ENCODE measurements at regions not wholly inside any gene's neighbourhood (a gene's known extent, or its start where the extent isn't known, plus 50 kb on each side); places are given as distances from the start of the nearest gene placed in this dataset.

DNA sequence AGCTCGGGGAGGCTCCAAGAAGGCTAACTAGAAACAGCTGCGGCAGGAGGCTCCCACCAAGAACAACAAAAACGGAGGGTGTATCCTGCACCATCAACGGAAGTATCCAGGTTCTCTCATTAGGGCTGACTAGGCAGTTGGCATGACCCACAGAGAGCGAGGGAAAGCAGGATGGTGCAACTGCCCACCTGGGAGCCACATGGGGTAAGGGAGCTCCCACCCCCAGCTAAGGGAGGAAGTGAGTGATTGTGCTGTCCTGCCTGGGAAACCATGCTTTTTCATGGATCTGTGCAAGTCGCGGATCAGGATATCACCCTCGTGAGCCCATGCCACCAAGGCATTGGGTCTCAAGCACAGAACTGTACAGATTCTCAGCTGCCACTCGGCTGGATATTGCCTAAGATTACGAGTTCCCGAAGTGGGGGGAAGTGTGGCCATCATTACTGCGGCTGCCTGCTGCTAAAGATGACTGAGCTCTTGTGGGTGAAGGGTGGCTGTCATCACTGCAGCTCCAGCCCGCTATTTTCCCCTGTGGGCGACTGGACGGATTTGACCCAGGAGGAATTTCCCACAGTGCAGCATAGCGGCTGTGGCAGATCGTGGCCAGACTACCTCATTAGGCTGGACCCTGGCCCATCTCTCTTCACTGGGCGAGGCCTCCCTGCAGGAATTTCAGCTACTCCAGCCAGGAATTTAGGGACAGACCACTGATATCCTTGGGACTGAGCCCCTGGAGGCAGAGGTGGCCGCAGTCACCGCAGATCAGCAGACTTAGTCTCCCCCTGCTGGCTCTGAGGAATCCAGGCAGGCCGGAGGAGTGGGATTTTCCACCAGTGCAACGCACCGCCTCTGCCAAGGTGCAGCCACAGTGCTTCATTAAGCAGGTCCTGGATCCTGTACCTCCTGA, 515.7 kb downstream of the FRK start (continued):
- TF ChIP-seq, protein P1, sequence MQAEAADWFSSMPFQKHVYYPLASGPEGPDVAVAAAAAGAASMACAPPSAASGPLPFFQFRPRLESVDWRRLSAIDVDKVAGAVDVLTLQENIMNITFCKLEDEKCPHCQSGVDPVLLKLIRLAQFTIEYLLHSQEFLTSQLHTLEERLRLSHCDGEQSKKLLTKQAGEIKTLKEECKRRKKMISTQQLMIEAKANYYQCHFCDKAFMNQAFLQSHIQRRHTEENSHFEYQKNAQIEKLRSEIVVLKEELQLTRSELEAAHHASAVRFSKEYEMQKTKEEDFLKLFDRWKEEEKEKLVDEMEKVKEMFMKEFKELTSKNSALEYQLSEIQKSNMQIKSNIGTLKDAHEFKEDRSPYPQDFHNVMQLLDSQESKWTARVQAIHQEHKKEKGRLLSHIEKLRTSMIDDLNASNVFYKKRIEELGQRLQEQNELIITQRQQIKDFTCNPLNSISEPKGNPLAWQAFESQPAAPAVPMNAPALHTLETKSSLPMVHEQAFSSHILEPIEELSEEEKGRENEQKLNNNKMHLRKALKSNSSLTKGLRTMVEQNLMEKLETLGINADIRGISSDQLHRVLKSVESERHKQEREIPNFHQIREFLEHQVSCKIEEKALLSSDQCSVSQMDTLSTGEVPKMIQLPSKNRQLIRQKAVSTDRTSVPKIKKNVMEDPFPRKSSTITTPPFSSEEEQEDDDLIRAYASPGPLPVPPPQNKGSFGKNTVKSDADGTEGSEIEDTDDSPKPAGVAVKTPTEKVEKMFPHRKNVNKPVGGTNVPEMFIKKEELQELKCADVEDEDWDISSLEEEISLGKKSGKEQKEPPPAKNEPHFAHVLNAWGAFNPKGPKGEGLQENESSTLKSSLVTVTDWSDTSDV (CRISPR knock-in tag; IDR thresholded peaks at IDR 0.05), result no peak
- TF ChIP-seq, protein P2, sequence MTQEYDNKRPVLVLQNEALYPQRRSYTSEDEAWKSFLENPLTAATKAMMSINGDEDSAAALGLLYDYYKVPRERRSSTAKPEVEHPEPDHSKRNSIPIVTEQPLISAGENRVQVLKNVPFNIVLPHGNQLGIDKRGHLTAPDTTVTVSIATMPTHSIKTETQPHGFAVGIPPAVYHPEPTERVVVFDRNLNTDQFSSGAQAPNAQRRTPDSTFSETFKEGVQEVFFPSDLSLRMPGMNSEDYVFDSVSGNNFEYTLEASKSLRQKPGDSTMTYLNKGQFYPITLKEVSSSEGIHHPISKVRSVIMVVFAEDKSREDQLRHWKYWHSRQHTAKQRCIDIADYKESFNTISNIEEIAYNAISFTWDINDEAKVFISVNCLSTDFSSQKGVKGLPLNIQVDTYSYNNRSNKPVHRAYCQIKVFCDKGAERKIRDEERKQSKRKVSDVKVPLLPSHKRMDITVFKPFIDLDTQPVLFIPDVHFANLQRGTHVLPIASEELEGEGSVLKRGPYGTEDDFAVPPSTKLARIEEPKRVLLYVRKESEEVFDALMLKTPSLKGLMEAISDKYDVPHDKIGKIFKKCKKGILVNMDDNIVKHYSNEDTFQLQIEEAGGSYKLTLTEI (CRISPR knock-in tag; conservative IDR thresholded peaks at IDR 0.05), result no peak
- no peak for TF ChIP-seq POLR2G (IDR thresholded peaks at IDR 0.05; ENCODE audit: low read depth, low read length)
- TF ChIP-seq, protein P3, sequence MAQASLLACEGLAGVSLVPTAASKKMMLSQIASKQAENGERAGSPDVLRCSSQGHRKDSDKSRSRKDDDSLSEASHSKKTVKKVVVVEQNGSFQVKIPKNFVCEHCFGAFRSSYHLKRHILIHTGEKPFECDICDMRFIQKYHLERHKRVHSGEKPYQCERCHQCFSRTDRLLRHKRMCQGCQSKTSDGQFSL (CRISPR knock-in tag; IDR thresholded peaks at IDR 0.05), result no peak
- no peak for TF ChIP-seq PLRG1 (conservative IDR thresholded peaks at IDR 0.05)
- 0 out of 2 replicates have a peak, but pooled peaks have one; percentile 30 for TF ChIP-seq CCDC6 (CRISPR knock-in tag; IDR thresholded peaks at IDR 0.05)
- TF ChIP-seq ZNF589 (CRISPR knock-in tag; conservative IDR thresholded peaks at IDR 0.05), result no peak
- TF ChIP-seq CEBPB (IDR thresholded peaks at IDR 0.05; ENCODE audit: borderline replicate concordance, low read depth, low read length), result no peak
- no peak for TF ChIP-seq ZNF12 (CRISPR knock-in tag; IDR thresholded peaks at IDR 0.05)
- TF ChIP-seq GATAD1 (CRISPR knock-in tag; IDR thresholded peaks at IDR 0.05), result no peak
- no peak for TF ChIP-seq RFXAP (CRISPR knock-in tag; IDR thresholded peaks at IDR 0.05; ENCODE audit: borderline replicate concordance)
- TF ChIP-seq NR2F6 (IDR thresholded peaks at IDR 0.05), result no peak
- TF ChIP-seq NR2F6 (CRISPR knock-in tag; IDR thresholded peaks at IDR 0.05), result no peak
- TF ChIP-seq ZNF572 (CRISPR knock-in tag; IDR thresholded peaks at IDR 0.05), result 0 out of 2 replicates have a peak, but pooled peaks have one; percentile 76
- TF ChIP-seq HOXA3 (CRISPR knock-in tag; IDR thresholded peaks at IDR 0.05), result no peak
- TF ChIP-seq BHLHE40 (IDR thresholded peaks at IDR 0.05; ENCODE audit: low read length), result no peak
- TF ChIP-seq ZBTB49 (CRISPR knock-in tag; IDR thresholded peaks at IDR 0.05; ENCODE audit: borderline replicate concordance), result no peak
- TF ChIP-seq CEBPG (CRISPR knock-in tag; IDR thresholded peaks at IDR 0.05), result no peak
- TF ChIP-seq U2AF2 (IDR thresholded peaks at IDR 0.05; ENCODE audit: low read depth, low read length), result no peak
- TF ChIP-seq, protein P4, sequence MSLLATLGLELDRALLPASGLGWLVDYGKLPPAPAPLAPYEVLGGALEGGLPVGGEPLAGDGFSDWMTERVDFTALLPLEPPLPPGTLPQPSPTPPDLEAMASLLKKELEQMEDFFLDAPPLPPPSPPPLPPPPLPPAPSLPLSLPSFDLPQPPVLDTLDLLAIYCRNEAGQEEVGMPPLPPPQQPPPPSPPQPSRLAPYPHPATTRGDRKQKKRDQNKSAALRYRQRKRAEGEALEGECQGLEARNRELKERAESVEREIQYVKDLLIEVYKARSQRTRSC (CRISPR knock-in tag; IDR thresholded peaks at IDR 0.05; ENCODE audit: low read depth), result no peak
- no peak for TF ChIP-seq ZNF484 (CRISPR knock-in tag; IDR thresholded peaks at IDR 0.05; ENCODE audit: borderline replicate concordance, low read depth)
- TF ChIP-seq NFATC3 (CRISPR knock-in tag; IDR thresholded peaks at IDR 0.05), result no peak
- no peak for TF ChIP-seq ZNF605 (CRISPR knock-in tag; IDR thresholded peaks at IDR 0.05)

All from HepG2 (cell line).